WERI-Rb-1 (cell line): ENCODE measurements at regions not wholly inside any gene's neighbourhood (a gene's known extent, or its start where the extent isn't known, plus 50 kb on each side); places are given as distances from the start of the nearest gene placed in this dataset.

Source experiments
- DNase-seq: peaks from one replicate; pipeline ENCODE4 v3.0.0-alpha.2; 2020
- H3K27ac ChIP-seq: fragments of 250-450 bp; sonication (Bioruptor Pico); 2 replicates; pipeline ENCODE4 v1.5.1; 2020; ENCODE audit warnings: mild to moderate bottlenecking, moderate library complexity
- H3K27me3 ChIP-seq: fragments of 250-450 bp; sonication (Bioruptor Pico); 2 replicates; pipeline ENCODE4 v1.5.1; 2021; ENCODE audit warnings: mild to moderate bottlenecking, low read depth, moderate library complexity; ENCODE audit not compliant: insufficient read depth, severe bottlenecking
- H3K36me3 ChIP-seq: fragments of 250-450 bp; sonication (Bioruptor Pico); 2 replicates; pipeline ENCODE4 v1.5.1; 2020; ENCODE audit warnings: mild to moderate bottlenecking, moderate library complexity
- H3K4me3 ChIP-seq: 2 replicates; pipeline ENCODE4 v1.5.1; 2011; ENCODE audit warnings: low read depth, mild to moderate bottlenecking, control low read depth, low read length
- H3K9me3 ChIP-seq: fragments of 250-450 bp; sonication (Bioruptor Pico); 2 replicates; pipeline ENCODE4 v1.5.1; 2021; ENCODE audit warnings: mild to moderate bottlenecking, moderate library complexity; ENCODE audit not compliant: severe bottlenecking
- CTCF ChIP-seq: IDR thresholded peaks from 2 replicates; pipeline ENCODE4 v1.5.1; 2011; ENCODE audit warnings: low read depth, mild to moderate bottlenecking, control low read depth, inconsistent platforms, low read length

- TF ChIP-seq CTCF: no peak
- Histone ChIP-seq H3K27ac (no peak overlapping the region), H3K4me3 (no peak overlapping the region), H3K36me3 (no peaks in the 10 kb centered on the region), H3K27me3 (no peaks in the 10 kb centered on the region), H3K9me3 (no peaks in the 10 kb centered on the region)
- DNase-seq: no peak
Observed at GRCh38 chr1:193590102-193590501, 403.7 kb upstream of the B3GALT2 start.

GRCh38 chr1:193589597-193590040, 403.2 kb upstream of the B3GALT2 start:
- no peak for DNase-seq
- no peak for TF ChIP-seq CTCF
- no peak overlapping the region for H3K4me3 ChIP-seq
- no peaks in the 10 kb centered on the region for H3K27me3 ChIP-seq
- H3K9me3 ChIP-seq: no peaks in the 10 kb centered on the region
- no peaks in the 10 kb centered on the region for H3K36me3 ChIP-seq
- no peak overlapping the region for H3K27ac ChIP-seq

GRCh38 chr1:193588311-193589082, 402.1 kb upstream of the B3GALT2 start:
- no peak for TF ChIP-seq CTCF
- H3K27me3 ChIP-seq: no peaks in the 10 kb centered on the region
- no peak overlapping the region for H3K27ac ChIP-seq
- H3K4me3 ChIP-seq: no peak overlapping the region
- no peaks in the 10 kb centered on the region for H3K9me3 ChIP-seq
- H3K36me3 ChIP-seq: no peaks in the 10 kb centered on the region
- no peak for DNase-seq

- TF ChIP-seq CTCF: no peak
- H3K4me3 ChIP-seq: no peak overlapping the region
- no peak for DNase-seq
- no peaks in the 10 kb centered on the region for H3K9me3 ChIP-seq
- H3K36me3 ChIP-seq: no peaks in the 10 kb centered on the region
- no peaks in the 10 kb centered on the region for H3K27me3 ChIP-seq
- H3K27ac ChIP-seq: no peak overlapping the region
Observed at GRCh38 chr1:193584731-193585239, 398.4 kb upstream of the B3GALT2 start.

GRCh38 chr1:193581341-193581740, 394.9 kb upstream of the B3GALT2 start:
- Histone ChIP-seq H3K27ac (no peak overlapping the region), H3K4me3 (no peak overlapping the region), H3K27me3 (no peaks in the 10 kb centered on the region), H3K36me3 (no peaks in the 10 kb centered on the region), H3K9me3 (no peaks in the 10 kb centered on the region)
- no peak for DNase-seq
- TF ChIP-seq CTCF: no peak
